RWPE2 (cell line): ENCODE measurements at regions not wholly inside any gene's neighbourhood (a gene's known extent, or its start where the extent isn't known, plus 50 kb on each side); places are given as distances from the start of the nearest gene placed in this dataset.

ENCODE experiments used
- ATAC-seq: fragments of 200-7000 bp; cut with Tn5 transposase; 3 replicates; pipeline ENCODE4 v1.9.1; 2021; ENCODE audit warnings: low read depth
- DNase-seq: peaks from one replicate; pipeline ENCODE4 v3.0.0-alpha.2; 2020; ENCODE audit warnings: low spot score
- H3K27ac ChIP-seq: fragments of 450-650 bp; 2 replicates; pipeline ENCODE4 v1.5.1; 2017; ENCODE audit warnings: mild to moderate bottlenecking; ENCODE audit not compliant: poor library complexity, severe bottlenecking
- H3K27me3 ChIP-seq: fragments of 250-450 bp; sonication (Bioruptor Pico); 2 replicates; pipeline ENCODE4 v1.5.1; 2021; ENCODE audit warnings: mild to moderate bottlenecking, moderate library complexity; ENCODE audit not compliant: insufficient read depth, poor library complexity, severe bottlenecking
- H3K36me3 ChIP-seq: fragments of 250-450 bp; sonication (Bioruptor Pico); 2 replicates; pipeline ENCODE4 v1.5.1; 2020; ENCODE audit warnings: low read depth, mild to moderate bottlenecking, moderate library complexity
- H3K4me1 ChIP-seq: fragments of 250-450 bp; sonication (Bioruptor Pico); 2 replicates; pipeline ENCODE4 v1.5.1; 2021; ENCODE audit warnings: mild to moderate bottlenecking, moderate library complexity; ENCODE audit not compliant: insufficient read depth, poor library complexity, severe bottlenecking
- H3K4me3 ChIP-seq: fragments of 250-450 bp; sonication (Bioruptor Pico); 2 replicates; pipeline ENCODE4 v1.5.1; 2021; ENCODE audit warnings: mild to moderate bottlenecking, moderate library complexity; ENCODE audit not compliant: severe bottlenecking
- H3K9me3 ChIP-seq: fragments of 250-450 bp; sonication (Bioruptor Pico); 2 replicates; pipeline ENCODE4 v1.5.1; 2021; ENCODE audit warnings: mild to moderate bottlenecking, moderate library complexity; ENCODE audit not compliant: severe bottlenecking
- CTCF ChIP-seq: fragments of 450-650 bp; IDR thresholded peaks from one replicate; pipeline ENCODE4 v1.5.1; 2017; ENCODE audit warnings: mild to moderate bottlenecking, moderate library complexity; ENCODE audit not compliant: poor library complexity, severe bottlenecking

GRCh38 chr12:40580346-40580745, 111.9 kb upstream of the CNTN1 start:
- Histone ChIP-seq H3K4me1 (no peaks in the 10 kb centered on the region), H3K27ac (no peak overlapping the region), H3K27me3 (no peaks in the 10 kb centered on the region), H3K4me3 (no peak overlapping the region), H3K9me3 (no peaks in the 10 kb centered on the region), H3K36me3 (no peaks in the 10 kb centered on the region)
- TF ChIP-seq CTCF, result no peak
- ATAC-seq (no peak), DNase-seq (no peak)

- no peaks in the 10 kb centered on the region for H3K9me3 ChIP-seq
- no peaks in the 10 kb centered on the region for H3K36me3 ChIP-seq
- no peak overlapping the region for H3K27ac ChIP-seq
- no peak for DNase-seq
- no peaks in the 10 kb centered on the region for H3K27me3 ChIP-seq
- H3K4me3 ChIP-seq, result no peak overlapping the region
- H3K4me1 ChIP-seq, result no peaks in the 10 kb centered on the region
- TF ChIP-seq CTCF, result no peak
- no peak for ATAC-seq
Measured at GRCh38 chr12:40581889-40582288, 110.3 kb upstream of the CNTN1 start.

- no peak for DNase-seq
- no peaks in the 10 kb centered on the region for H3K36me3 ChIP-seq
- TF ChIP-seq CTCF, result no peak
- H3K4me3 ChIP-seq, result no peak overlapping the region
- H3K27ac ChIP-seq, result no peak overlapping the region
- H3K9me3 ChIP-seq, result no peaks in the 10 kb centered on the region
- ATAC-seq, result no peak
- no peaks in the 10 kb centered on the region for H3K27me3 ChIP-seq
- no peaks in the 10 kb centered on the region for H3K4me1 ChIP-seq
Measured at GRCh38 chr12:40583743-40584142, 108.5 kb upstream of the CNTN1 start.

- no peak for TF ChIP-seq CTCF
- no peaks in the 10 kb centered on the region for H3K36me3 ChIP-seq
- DNase-seq (no peak), ATAC-seq (no peak)
- no peaks in the 10 kb centered on the region for H3K4me1 ChIP-seq
- no peak overlapping the region for H3K27ac ChIP-seq
- no peak overlapping the region for H3K4me3 ChIP-seq
- H3K27me3 ChIP-seq, result no peaks in the 10 kb centered on the region
- H3K9me3 ChIP-seq, result no peaks in the 10 kb centered on the region
Measured at GRCh38 chr12:40584763-40585162, 107.5 kb upstream of the CNTN1 start.

- TF ChIP-seq CTCF, result no peak
- H3K9me3 ChIP-seq, result no peaks in the 10 kb centered on the region
- no peaks in the 10 kb centered on the region for H3K27me3 ChIP-seq
- no peak overlapping the region for H3K4me3 ChIP-seq
- H3K4me1 ChIP-seq, result no peaks in the 10 kb centered on the region
- ATAC-seq, result no peak
- no peaks in the 10 kb centered on the region for H3K36me3 ChIP-seq
- no peak for DNase-seq
- no peak overlapping the region for H3K27ac ChIP-seq
Measured at GRCh38 chr12:40586823-40587222, 105.4 kb upstream of the CNTN1 start.
